Suprapubic skin (tissue), 4 donors: ENCODE measurements at regions not wholly inside any gene's neighbourhood (a gene's known extent, or its start where the extent isn't known, plus 50 kb on each side); places are given as distances from the start of the nearest gene placed in this dataset.

Experiments used
- DNase-seq, 2 donors: peaks; one replicate each; pipeline ENCODE4 v3.0.0-alpha.2; 2019; ENCODE audit warnings: low spot score in 2 of 2
- H3K27ac ChIP-seq: fragments of 200-600 bp; sonication (generic); one replicate; pipeline ENCODE4 v1.5.1; 2019
- H3K27me3 ChIP-seq: fragments of 200-600 bp; sonication (generic); one replicate; pipeline ENCODE4 v1.5.1; 2019
- H3K36me3 ChIP-seq: fragments of 200-600 bp; sonication (generic); one replicate; pipeline ENCODE4 v1.5.1; 2019
- H3K4me1 ChIP-seq: fragments of 200-600 bp; sonication (generic); one replicate; pipeline ENCODE4 v1.5.1; 2019
- H3K4me3 ChIP-seq: fragments of 200-600 bp; sonication (generic); one replicate; pipeline ENCODE4 v1.5.1; 2019; ENCODE audit warnings: mild to moderate bottlenecking
- H3K9me3 ChIP-seq: fragments of 200-600 bp; sonication (generic); one replicate; pipeline ENCODE4 v1.5.1; 2019
- CTCF ChIP-seq, 2 donors: fragments of 200-600 bp in 1 of 2; fragments of 450-650 bp in 1 of 2; sonication (generic) in 1 of 2; IDR thresholded peaks; one replicate each; pipeline ENCODE4 v1.5.1; 2016 to 2019; ENCODE audit warnings: antibody characterized with exemption in 2 of 2, mild to moderate bottlenecking in 1 of 2, moderate library complexity in 1 of 2
- EP300 ChIP-seq: sonication (generic); formaldehyde crosslinking; IDR thresholded peaks from one replicate; pipeline ENCODE4 v1.6.1; 2017; ENCODE audit warnings: antibody characterized with exemption
- POLR2A ChIP-seq, 2 donors: fragments of 450-650 bp; IDR thresholded peaks; one replicate each; pipeline ENCODE4 v1.6.1; 2017; ENCODE audit warnings: antibody characterized with exemption in 2 of 2, mild to moderate bottlenecking in 2 of 2, moderate library complexity in 2 of 2
- POLR2AphosphoS5 ChIP-seq, 3 donors: sonication (generic); formaldehyde crosslinking; IDR thresholded peaks; one replicate each; pipeline ENCODE4 v1.6.1; 2017; ENCODE audit warnings: antibody characterized with exemption in 3 of 3
- WGBS: methylation state at CpG from one replicate; pipeline ENCODE4 v1.1.5; 2018; 5-methylcytosine and 5-hydroxymethylcytosine counted together

- Histone ChIP-seq H3K4me3 (no peak overlapping the region), H3K27me3 (no peaks in the 10 kb centered on the region), H3K36me3 (no peaks in the 10 kb centered on the region), H3K9me3 (peaks cover 4% of the 10 kb centered on the region), H3K27ac (no peak overlapping the region), H3K4me1 (no peaks in the 10 kb centered on the region)
- TF ChIP-seq POLR2A (IDR thresholded peaks at IDR 0.05) (no peak), POLR2AphosphoS5 (IDR thresholded peaks at IDR 0.05) (no peak), CTCF (IDR thresholded peaks at IDR 0.05) (no peak), EP300 (no peak)
- no peak for DNase-seq
- 68% methylated on average over 2 of the region's 2 CpGs for WGBS
Observed at GRCh38 chr5:18243846-18244245, 609.6 kb downstream of the TAF11L14 start.

DNA sequence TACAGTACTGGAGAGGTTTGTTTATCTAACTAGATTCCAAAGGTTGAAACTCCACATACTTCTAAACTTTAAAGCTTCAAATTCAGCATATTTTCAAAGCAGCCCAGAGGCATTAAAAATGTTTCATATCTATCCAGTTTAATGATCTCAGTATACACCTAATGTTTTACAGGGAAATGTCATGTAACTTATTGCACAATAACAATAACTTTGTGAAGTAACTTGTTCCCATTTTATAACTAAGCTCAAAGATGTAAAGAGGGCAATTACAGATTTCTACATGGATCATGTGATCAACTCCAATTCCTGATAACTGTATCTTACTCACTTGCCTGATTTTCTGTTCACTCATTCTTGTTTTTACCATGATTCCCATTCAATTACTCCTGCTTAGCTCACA, 610.0 kb downstream of the TAF11L14 start:
- no peaks in the 10 kb centered on the region for H3K4me1 ChIP-seq
- H3K27ac ChIP-seq = no peak overlapping the region
- H3K27me3 ChIP-seq = no peaks in the 10 kb centered on the region
- H3K4me3 ChIP-seq = no peak overlapping the region
- peaks cover 4% of the 10 kb centered on the region for H3K9me3 ChIP-seq
- no peak for DNase-seq
- H3K36me3 ChIP-seq = no peaks in the 10 kb centered on the region
- TF ChIP-seq EP300 (no peak), POLR2A (IDR thresholded peaks at IDR 0.05) (no peak), CTCF (IDR thresholded peaks at IDR 0.05) (no peak), POLR2AphosphoS5 (IDR thresholded peaks at IDR 0.05) (no peak)

DNA sequence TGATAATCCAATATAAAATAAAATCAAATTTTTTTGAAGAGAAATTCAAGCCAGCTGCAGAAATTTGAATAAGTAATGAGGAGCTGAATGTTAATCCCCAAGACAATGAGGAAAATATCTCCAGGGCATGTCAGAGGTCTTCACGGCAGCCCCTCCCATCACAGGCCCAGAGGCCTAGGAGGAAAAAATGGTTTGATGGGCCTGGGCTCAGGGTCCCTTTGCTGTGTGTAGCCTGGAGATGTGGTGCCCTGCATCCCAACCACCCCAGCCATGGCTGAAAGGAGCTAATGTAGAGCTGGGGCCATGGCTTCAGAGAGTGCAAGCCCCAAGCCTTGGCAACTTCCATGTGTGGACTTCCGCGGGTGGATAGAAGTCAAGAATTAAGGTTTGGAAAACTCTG, 618.3 kb downstream of the TAF11L14 start:
- Histone ChIP-seq H3K9me3 (peaks cover 3% of the 10 kb centered on the region), H3K27me3 (no peaks in the 10 kb centered on the region), H3K27ac (no peak overlapping the region), H3K4me3 (no peak overlapping the region), H3K36me3 (no peaks in the 10 kb centered on the region), H3K4me1 (no peaks in the 10 kb centered on the region)
- no peak for DNase-seq
- TF ChIP-seq EP300 = no peak
- WGBS = 95% methylated on average over 3 of the region's 3 CpGs

DNA sequence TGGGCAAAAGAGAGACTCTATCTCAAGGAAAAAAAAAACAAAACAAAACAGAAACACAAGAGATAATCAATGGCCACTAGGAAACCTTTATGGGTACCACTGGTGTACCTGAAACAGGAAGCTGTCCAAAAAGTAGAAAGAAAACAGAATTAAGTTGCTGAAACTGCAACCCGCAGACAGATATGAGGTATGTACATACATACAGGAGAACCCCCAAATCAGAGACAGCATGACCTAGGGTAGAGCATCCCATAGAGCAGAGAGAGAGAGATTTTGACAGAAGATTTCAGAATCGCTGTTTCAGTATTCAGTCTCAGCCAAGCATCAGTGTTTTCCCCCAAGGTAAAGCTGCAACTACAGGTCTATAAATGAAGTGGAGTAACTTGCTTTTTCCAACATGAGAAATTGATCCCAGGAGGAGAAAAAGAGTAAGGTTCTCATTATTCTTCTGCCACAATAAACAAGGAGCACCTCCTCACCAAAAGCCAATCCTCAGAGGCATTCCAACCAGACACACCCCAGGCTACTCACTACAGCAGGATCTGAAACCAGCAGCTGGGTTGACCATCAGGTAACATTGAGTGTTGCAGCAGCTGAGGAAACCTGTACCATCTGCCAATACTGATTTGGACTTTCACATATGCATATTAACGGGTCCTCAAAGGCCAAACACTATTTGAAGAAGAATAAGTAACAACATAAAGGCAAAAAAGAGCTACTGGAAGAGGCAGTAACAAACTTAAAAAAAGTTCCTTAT, 630.0 kb downstream of the TAF11L14 start:
- no peaks in the 10 kb centered on the region for H3K4me1 ChIP-seq
- H3K9me3 ChIP-seq = no peaks in the 10 kb centered on the region
- H3K36me3 ChIP-seq = no peaks in the 10 kb centered on the region
- no peak overlapping the region for H3K27ac ChIP-seq
- no peaks in the 10 kb centered on the region for H3K27me3 ChIP-seq
- 87% methylated on average over 3 of the region's 3 CpGs for WGBS
- H3K4me3 ChIP-seq = no peak overlapping the region
- no peak for DNase-seq
- TF ChIP-seq CTCF (IDR thresholded peaks at IDR 0.05) (no peak), POLR2A (IDR thresholded peaks at IDR 0.05) (no peak), EP300 (no peak), POLR2AphosphoS5 (IDR thresholded peaks at IDR 0.05) (no peak)

GRCh38 chr5:18270635-18271338, 636.5 kb downstream of the TAF11L14 start:
- no peak for DNase-seq
- Histone ChIP-seq H3K4me1 (no peaks in the 10 kb centered on the region), H3K4me3 (no peak overlapping the region), H3K36me3 (no peaks in the 10 kb centered on the region), H3K27me3 (no peaks in the 10 kb centered on the region), H3K27ac (no peak overlapping the region), H3K9me3 (no peaks in the 10 kb centered on the region)
- 47% methylated on average over 4 of the region's 4 CpGs for WGBS
- TF ChIP-seq POLR2A (IDR thresholded peaks at IDR 0.05) = no peak
- no peak for TF ChIP-seq POLR2AphosphoS5 (IDR thresholded peaks at IDR 0.05)
- no peak for TF ChIP-seq EP300
- TF ChIP-seq CTCF (IDR thresholded peaks at IDR 0.05) = no peak
